IMR-90 (cell line): ENCODE measurements at regions not wholly inside any gene's neighbourhood (a gene's known extent, or its start where the extent isn't known, plus 50 kb on each side); places are given as distances from the start of the nearest gene placed in this dataset.

Experiments used
- ATAC-seq: fragments of 200-7000 bp; cut with Tn5 transposase; 2 replicates; pipeline ENCODE4 v1.9.1; 2020; ENCODE audit warnings: low read depth, mild to moderate bottlenecking, moderate library complexity
- BruUV-seq: library from RNA; stranded (reverse); fragments of 400-500 nt; replicated peaks from 2 replicates; lab custom pipeline; 2021; lab: Mats Ljungman, UMichigan
- CTCF ChIA-PET: fragments of 300-600 bp; formaldehyde crosslinking; extraction: SDS; loops from one replicate; lab custom pipeline; 2021; ENCODE audit warnings: antibody characterized with exemption; lab: Yijun Ruan, JAX
- POLR2A ChIA-PET: fragments of 300-600 bp; sonication (Branson Sonifier 250); formaldehyde crosslinking; loops from one replicate; lab custom pipeline; 2022; ENCODE audit warnings: antibody characterized with exemption; ENCODE audit not compliant: unreplicated experiment; lab: Charles Lee
- DNase-seq: peaks from one replicate; pipeline ENCODE4 v3.0.0; 2013
- H2AFZ ChIP-seq: replicated peaks from 2 replicates; pipeline ENCODE3; 2013; ENCODE audit warnings: low read length, mild to moderate bottlenecking; ENCODE audit not compliant: poor library complexity
- H2AK5ac ChIP-seq: 2 replicates; pipeline ENCODE4 v1.6.1; 2013; ENCODE audit warnings: low read depth, low read length, inconsistent platforms
- H2AK9ac ChIP-seq: replicated peaks from 2 replicates; pipeline ENCODE3; 2013; ENCODE audit warnings: mild to moderate bottlenecking, low read depth, low read length, moderate library complexity; ENCODE audit not compliant: poor library complexity
- H2BK120ac ChIP-seq: 2 replicates; pipeline ENCODE4 v1.6.1; 2013; ENCODE audit warnings: low read depth, low read length, inconsistent platforms
- H2BK15ac ChIP-seq: 3 replicates; pipeline ENCODE4 v1.6.1; 2013; ENCODE audit warnings: low read depth, low read length, inconsistent platforms
- H2BK20ac ChIP-seq: 2 replicates; pipeline ENCODE4 v1.6.1; 2013; ENCODE audit warnings: low read depth, mild to moderate bottlenecking, inconsistent platforms, low read length, moderate library complexity
- H2BK5ac ChIP-seq: 2 replicates; pipeline ENCODE4 v1.6.1; 2013; ENCODE audit warnings: mild to moderate bottlenecking, low read depth, low read length, inconsistent platforms; ENCODE audit not compliant: poor library complexity, severe bottlenecking
- H3K14ac ChIP-seq: replicated peaks from 2 replicates; pipeline ENCODE4 v1.6.1; 2013; ENCODE audit warnings: low read depth, low read length, inconsistent platforms
- H3K18ac ChIP-seq: 2 replicates; pipeline ENCODE4 v1.6.1; 2013; ENCODE audit warnings: low read depth, low read length, control low read depth
- H3K23ac ChIP-seq: 2 replicates; pipeline ENCODE4 v1.6.1; 2013; ENCODE audit warnings: low read depth, low read length, inconsistent platforms
- H3K27ac ChIP-seq: 2 replicates; pipeline ENCODE4 v1.5.1; 2013; ENCODE audit warnings: mild to moderate bottlenecking, control low read depth, low read length; ENCODE audit not compliant: insufficient read depth
- H3K27me3 ChIP-seq: 2 replicates; pipeline ENCODE4 v1.6.1; 2013; ENCODE audit warnings: low read length; ENCODE audit not compliant: control insufficient read depth, insufficient read depth
- H3K36me3 ChIP-seq: 2 replicates; pipeline ENCODE4 v1.6.1; 2013; ENCODE audit warnings: low read length, mixed read lengths; ENCODE audit not compliant: control insufficient read depth, insufficient read depth
- H3K4ac ChIP-seq: 2 replicates; pipeline ENCODE4 v1.6.1; 2013; ENCODE audit warnings: low read depth, low read length, inconsistent platforms
- H3K4me1 ChIP-seq: 2 replicates; pipeline ENCODE4 v1.6.1; 2013; ENCODE audit warnings: low read length, mixed read lengths; ENCODE audit not compliant: control insufficient read depth, insufficient read depth
- H3K4me2 ChIP-seq: 2 replicates; pipeline ENCODE4 v1.6.1; 2013; ENCODE audit warnings: low read depth, mild to moderate bottlenecking, control low read depth, low read length, moderate library complexity
- H3K4me3 ChIP-seq: 2 replicates; pipeline ENCODE4 v1.5.1; 2013; ENCODE audit warnings: low read depth, mild to moderate bottlenecking, control low read depth, low read length, moderate library complexity; ENCODE audit not compliant: insufficient read depth
- H3K56ac ChIP-seq: 2 replicates; pipeline ENCODE4 v1.6.1; 2013; ENCODE audit warnings: low read length, inconsistent platforms; ENCODE audit not compliant: insufficient read depth; ENCODE audit errors: extremely low read depth
- H3K79me1 ChIP-seq, 2 experiments: 2 replicates each; pipeline ENCODE4 v1.6.1; 2013; ENCODE audit warnings: low read length in 2 of 2, inconsistent platforms in 1 of 2, low read depth in 1 of 2
- H3K9ac ChIP-seq: 2 replicates; pipeline ENCODE4 v1.6.1; 2013; ENCODE audit warnings: low read depth, low read length, control low read depth
- H3K9me1 ChIP-seq: 2 replicates; pipeline ENCODE4 v1.6.1; 2013; ENCODE audit warnings: low read length, inconsistent platforms; ENCODE audit not compliant: insufficient read depth
- H3K9me3 ChIP-seq: 2 replicates; pipeline ENCODE4 v1.6.1; 2013; ENCODE audit warnings: low read length; ENCODE audit not compliant: control insufficient read depth, insufficient read depth
- H4K20me1 ChIP-seq: 2 replicates; pipeline ENCODE4 v1.6.1; 2013; ENCODE audit warnings: low read length, inconsistent platforms; ENCODE audit not compliant: insufficient read depth
- H4K5ac ChIP-seq: 2 replicates; pipeline ENCODE4 v1.6.1; 2013; ENCODE audit warnings: mild to moderate bottlenecking, low read depth, low read length, control low read depth
- H4K8ac ChIP-seq, 2 experiments: 2 replicates each; pipeline ENCODE4 v1.6.1; 2013; ENCODE audit warnings: low read depth in 2 of 2, low read length in 2 of 2, control low read depth in 1 of 2, inconsistent platforms in 1 of 2
- H4K91ac ChIP-seq: 2 replicates; pipeline ENCODE4 v1.6.1; 2013; ENCODE audit warnings: low read depth, low read length, inconsistent platforms; ENCODE audit not compliant: insufficient read depth
- BHLHE40 ChIP-seq: fragments of 150-350 bp; IDR thresholded peaks from 2 replicates; pipeline ENCODE4 v1.6.1; 2016; ENCODE audit warnings: mild to moderate bottlenecking, low read depth, low read length
- CTCF ChIP-seq: conservative IDR thresholded peaks from 2 replicates; pipeline ENCODE4 v1.5.1; 2012; ENCODE audit warnings: mild to moderate bottlenecking, low read depth, low read length, improper control_type of control experiment
- FOS ChIP-seq: fragments of 150-350 bp; IDR thresholded peaks from 2 replicates; pipeline ENCODE4 v1.6.1; 2016; ENCODE audit warnings: low read depth, low read length
- MAFK ChIP-seq: IDR thresholded peaks from 2 replicates; pipeline ENCODE4 v1.6.1; 2012; ENCODE audit warnings: low read depth, low read length, improper control_type of control experiment
- MAZ ChIP-seq: IDR thresholded peaks from 2 replicates; pipeline ENCODE4 v1.6.1; 2012; ENCODE audit warnings: low read depth, mild to moderate bottlenecking, low read length, improper control_type of control experiment, moderate library complexity, borderline replicate concordance
- MXI1 ChIP-seq: IDR thresholded peaks from 2 replicates; pipeline ENCODE4 v1.6.1; 2012; ENCODE audit warnings: low read depth, mild to moderate bottlenecking, low read length, moderate library complexity, borderline replicate concordance
- NFE2L2 ChIP-seq: fragments of 150-350 bp; IDR thresholded peaks from 2 replicates; pipeline ENCODE4 v1.6.1; 2016; ENCODE audit warnings: low read depth, mild to moderate bottlenecking, low read length
- POLR2A ChIP-seq: IDR thresholded peaks from 2 replicates; pipeline ENCODE4 v1.6.1; 2012; ENCODE audit warnings: mild to moderate bottlenecking, low read depth, low read length
- RAD21 ChIP-seq: IDR thresholded peaks from 2 replicates; pipeline ENCODE4 v1.6.1; 2012; ENCODE audit warnings: low read length, improper control_type of control experiment
- RCOR1 ChIP-seq: IDR thresholded peaks from 2 replicates; pipeline ENCODE4 v1.6.1; 2012; ENCODE audit warnings: mild to moderate bottlenecking, low read length, improper control_type of control experiment; ENCODE audit not compliant: insufficient replicate concordance
- RFX5 ChIP-seq: IDR thresholded peaks from 2 replicates; pipeline ENCODE4 v1.8.0; 2012; ENCODE audit warnings: low read depth, mild to moderate bottlenecking, low read length, moderate library complexity
- SMC3 ChIP-seq: fragments of 150-350 bp; IDR thresholded peaks from 2 replicates; pipeline ENCODE4 v1.6.1; 2016; ENCODE audit warnings: low read depth, mild to moderate bottlenecking, antibody characterized with exemption, low read length, moderate library complexity
- WGBS, 2 experiments: methylation state at CpG; one replicate each; pipeline versions ENCODE4 v1.1.5 to v1.1.7; 2013; ENCODE audit warnings: missing lambda C conversion rate in 2 of 2; ENCODE audit not compliant: insufficient read length in 1 of 2; ENCODE audit errors: extremely low coverage in 2 of 2; 5-methylcytosine and 5-hydroxymethylcytosine counted together
- dilution Hi-C: fragments of 300-500 bp; cut with HindIII; formaldehyde crosslinking; loops from one replicate; pipeline ENCODE4 v1.14.3; 2018; ENCODE audit warnings: low sequenced_read_pairs; ENCODE audit not compliant: unreplicated experiment
- in situ Hi-C: fragments of 300-500 bp; cut with MboI; formaldehyde crosslinking; loops from 3 replicates; pipeline ENCODE4 v1.14.3; 2019; ENCODE audit warnings: low sequenced_read_pairs, inconsistent platforms, mixed read lengths
- intact Hi-C: fragments of 100-400 bp; cut with micrococcal nuclease; formaldehyde crosslinking; loops from 2 replicates; pipeline ENCODE4 v1.10.0; 2022
- TF ChIP-seq, protein P1 (sequence below): fragments of 150-350 bp; IDR thresholded peaks from 2 replicates; pipeline ENCODE4 v1.6.1; 2016; ENCODE audit warnings: low read depth, mild to moderate bottlenecking, low read length, moderate library complexity, borderline replicate concordance

GRCh38 chr9:82242285-82242963 lies 253.9 kb downstream of the SPATA31D1 start:
- Histone ChIP-seq H4K91ac (no peak overlapping the region), H3K23ac (no peak overlapping the region), H3K27me3 (no peaks in the 10 kb centered on the region), H2AFZ (no peak overlapping the region), H2BK120ac (no peak overlapping the region), H3K36me3 (no peaks in the 10 kb centered on the region), H3K56ac (no peak overlapping the region), H3K4me2 (no peak overlapping the region), H2BK15ac (no peak overlapping the region), H2BK5ac (no peak overlapping the region), H2AK5ac (no peak overlapping the region), H3K14ac (no peak overlapping the region), H3K4ac (no peak overlapping the region), H2BK20ac (no peak overlapping the region), H2AK9ac (no peak overlapping the region), H3K9ac (no peak overlapping the region), H3K27ac (no peak overlapping the region), H3K9me3 (no peaks in the 10 kb centered on the region; the same call in none of the 2 replicates), H3K4me3 (no peak overlapping the region), H3K9me1 (no peaks in the 10 kb centered on the region), H4K8ac (no peak overlapping the region), H3K79me1 (no peaks in the 10 kb centered on the region), H3K18ac (no peak overlapping the region), H3K4me1 (no peaks in the 10 kb centered on the region), H4K5ac (no peak overlapping the region), H4K20me1 (no peaks in the 10 kb centered on the region)
- DNase-seq (no peak), ATAC-seq (no peak)
- ChIA-PET CTCF (no interaction called here), POLR2A (no interaction called here)
- intact Hi-C loops (no loop called here), dilution Hi-C loops (no loop called here), in situ Hi-C loops (no loop called here)
- no peak for TF ChIP-seq MXI1
- TF ChIP-seq, protein P1, sequence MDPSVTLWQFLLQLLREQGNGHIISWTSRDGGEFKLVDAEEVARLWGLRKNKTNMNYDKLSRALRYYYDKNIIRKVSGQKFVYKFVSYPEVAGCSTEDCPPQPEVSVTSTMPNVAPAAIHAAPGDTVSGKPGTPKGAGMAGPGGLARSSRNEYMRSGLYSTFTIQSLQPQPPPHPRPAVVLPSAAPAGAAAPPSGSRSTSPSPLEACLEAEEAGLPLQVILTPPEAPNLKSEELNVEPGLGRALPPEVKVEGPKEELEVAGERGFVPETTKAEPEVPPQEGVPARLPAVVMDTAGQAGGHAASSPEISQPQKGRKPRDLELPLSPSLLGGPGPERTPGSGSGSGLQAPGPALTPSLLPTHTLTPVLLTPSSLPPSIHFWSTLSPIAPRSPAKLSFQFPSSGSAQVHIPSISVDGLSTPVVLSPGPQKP: no peak
- no peak for TF ChIP-seq RCOR1
- no peak for TF ChIP-seq POLR2A
- TF ChIP-seq BHLHE40: no peak
- no peak for TF ChIP-seq SMC3
- TF ChIP-seq MAZ: no peak
- TF ChIP-seq RAD21: no peak
- no peak for TF ChIP-seq RFX5
- TF ChIP-seq FOS: no peak
- no peak for TF ChIP-seq MAFK
- no peak for TF ChIP-seq CTCF
- TF ChIP-seq NFE2L2: no peak
- 33% methylated on average over 1 of the region's 5 CpGs; no CpG with 5 or more reads in 1 of the 2 experiments for WGBS, 2 experiments
- BruUV-seq: no TSS peak
